GM12865 (cell line): ENCODE measurements at regions not wholly inside any gene's neighbourhood (a gene's known extent, or its start where the extent isn't known, plus 50 kb on each side); places are given as distances from the start of the nearest gene placed in this dataset.
"Not testable (repeated sequence)": the region's sequence is repeated elsewhere in the genome, so short reads cannot be mapped to it uniquely, and the experiment has no call there.

Experiments used
- DNase-seq: peaks from one replicate; pipeline ENCODE4 v3.0.0; 2010; ENCODE audit warnings: low read depth
- H3K4me3 ChIP-seq: 2 replicates; pipeline ENCODE4 v1.5.1; 2011; ENCODE audit warnings: mild to moderate bottlenecking, low read depth, low read length, control low read depth
- CTCF ChIP-seq: IDR thresholded peaks from 2 replicates; pipeline ENCODE4 v1.5.1; 2011; ENCODE audit warnings: low read length, control low read depth, low read depth, inconsistent platforms; ENCODE audit not compliant: insufficient read depth; ENCODE audit errors: missing control alignments

GRCh38 chr3:177453451-177453844 is 256.2 kb upstream of the TBL1XR1 start:
- no peak for TF ChIP-seq CTCF
- H3K4me3 ChIP-seq: no peak overlapping the region
- no peak for DNase-seq

- not testable (repeated sequence) for H3K4me3 ChIP-seq, DNase-seq
Measured at GRCh38 chr3:177457204-177457603, 259.9 kb upstream of the TBL1XR1 start.

GRCh38 chr3:177459401-177459800 is 262.1 kb upstream of the TBL1XR1 start:
- no peak for TF ChIP-seq CTCF

GRCh38 chr3:177460047-177460446 is 262.8 kb upstream of the TBL1XR1 start:
- no peak overlapping the region for H3K4me3 ChIP-seq
- TF ChIP-seq CTCF: no peak
- no peak for DNase-seq

More at GRCh38 chr3:177459401-177459800, 262.1 kb upstream of the TBL1XR1 start:
- no peak for DNase-seq
- H3K4me3 ChIP-seq: no peak overlapping the region

- DNase-seq: no peak
- TF ChIP-seq CTCF: no peak
- H3K4me3 ChIP-seq: no peak overlapping the region
Measured at GRCh38 chr3:177461765-177462164, 264.5 kb upstream of the TBL1XR1 start.

GRCh38 chr3:177463341-177463740 is 266.1 kb upstream of the TBL1XR1 start:
- not testable (repeated sequence) for DNase-seq, H3K4me3 ChIP-seq

- peak; percentile 53 for DNase-seq
- TF ChIP-seq CTCF: no peak
- no peak overlapping the region for H3K4me3 ChIP-seq
Measured at GRCh38 chr3:177463863-177464262, 266.6 kb upstream of the TBL1XR1 start.

GRCh38 chr3:177464392-177465256 is 267.3 kb upstream of the TBL1XR1 start:
- DNase-seq: no peak
- H3K4me3 ChIP-seq: no peak overlapping the region
- TF ChIP-seq CTCF: no peak
